GM21360 (cell line): ENCODE measurements at regions not wholly inside any gene's neighbourhood (a gene's known extent, or its start where the extent isn't known, plus 50 kb on each side); places are given as distances from the start of the nearest gene placed in this dataset.

ENCODE experiments used
- ATAC-seq: cut with Tn5 transposase; IDR thresholded peaks from one replicate; pipeline ENCODE4 v1.9.1; 2021; ENCODE audit warnings: mild to moderate bottlenecking, moderate library complexity; ENCODE audit not compliant: unreplicated experiment

- no peak for ATAC-seq
These were observed 136.0 kb upstream of the GLI2 start for GRCh38 chr2:120599656-120600055.

- no peak for ATAC-seq
These were observed 135.3 kb upstream of the GLI2 start for GRCh38 chr2:120600335-120600734.

- ATAC-seq: no peak
These were observed 134.9 kb upstream of the GLI2 start for GRCh38 chr2:120600786-120601185.

DNA sequence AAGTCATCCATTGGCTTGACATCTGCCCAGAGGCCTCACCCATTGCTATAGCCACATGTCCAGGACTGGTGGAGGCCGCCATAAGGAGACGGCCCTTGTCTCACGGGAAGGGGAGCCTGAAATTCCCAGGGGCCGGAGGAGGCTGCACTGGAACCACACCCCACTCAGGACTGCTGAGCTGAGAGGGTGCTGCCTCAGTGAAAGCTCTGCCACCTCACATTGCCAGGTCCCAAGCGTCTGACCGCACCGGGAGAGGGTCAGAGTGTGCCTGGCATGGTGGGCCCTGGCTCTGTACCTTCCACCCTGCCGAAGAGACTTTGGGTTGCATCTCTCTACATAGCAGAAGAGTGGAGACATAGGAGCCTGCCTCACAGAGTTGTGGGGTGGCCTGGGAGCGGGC lies 134.1 kb upstream of the GLI2 start:
- ATAC-seq: no peak

DNA sequence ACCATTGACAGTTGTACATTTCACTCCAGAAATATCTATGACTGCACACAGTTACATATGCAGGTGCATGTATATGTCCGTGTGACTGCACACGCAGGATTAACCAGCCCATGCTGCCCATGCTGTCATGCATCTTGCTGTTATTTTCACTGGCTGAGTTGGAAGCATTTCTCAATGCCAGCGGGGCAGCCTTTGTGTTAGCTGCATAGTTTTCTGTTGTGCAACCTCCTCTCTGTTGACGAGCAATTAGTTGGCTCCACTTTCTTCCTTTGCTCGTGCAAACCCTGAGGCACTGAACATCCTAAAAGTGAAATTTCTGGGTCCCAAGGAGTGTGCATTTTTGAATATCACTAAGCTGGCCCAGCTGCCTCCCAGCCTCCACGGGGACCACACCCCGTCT lies 133.4 kb upstream of the GLI2 start:
- no peak for ATAC-seq

- no peak for ATAC-seq
These were observed 130.9 kb upstream of the GLI2 start for GRCh38 chr2:120604767-120605166.

DNA sequence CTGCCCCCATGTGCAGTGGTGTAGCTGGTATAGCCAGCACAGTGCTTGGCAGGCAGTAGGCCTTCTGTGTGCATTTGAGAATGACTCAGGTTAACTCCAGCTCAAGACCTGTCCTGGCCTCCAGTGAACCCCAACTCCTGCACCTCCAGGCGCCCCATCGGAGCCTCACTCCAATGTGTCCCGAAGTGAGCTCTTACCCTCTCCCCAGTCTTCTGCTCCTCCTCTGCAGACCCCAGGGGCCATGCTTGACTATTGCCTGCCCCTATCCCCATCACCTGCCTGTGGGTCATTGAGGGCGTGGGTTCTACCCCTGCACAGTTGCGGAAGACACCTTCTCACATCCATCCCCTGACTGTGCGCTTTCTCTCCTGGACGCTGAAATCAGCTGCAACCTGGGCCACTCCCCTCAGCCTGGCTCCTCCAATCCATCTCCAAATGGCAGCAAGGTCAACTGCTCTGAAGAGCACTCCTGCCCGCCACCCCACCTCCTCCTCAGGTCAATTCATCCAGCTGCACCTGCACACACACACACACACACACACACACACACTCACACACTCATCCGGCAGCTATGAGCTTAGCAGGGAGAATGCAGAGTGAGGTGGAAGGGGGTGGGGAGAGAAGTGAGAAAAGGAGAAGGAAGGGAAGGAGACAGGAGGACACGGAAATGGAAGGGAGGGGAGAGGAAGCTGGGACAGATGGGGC lies 130.3 kb upstream of the GLI2 start:
- ATAC-seq: no peak

DNA sequence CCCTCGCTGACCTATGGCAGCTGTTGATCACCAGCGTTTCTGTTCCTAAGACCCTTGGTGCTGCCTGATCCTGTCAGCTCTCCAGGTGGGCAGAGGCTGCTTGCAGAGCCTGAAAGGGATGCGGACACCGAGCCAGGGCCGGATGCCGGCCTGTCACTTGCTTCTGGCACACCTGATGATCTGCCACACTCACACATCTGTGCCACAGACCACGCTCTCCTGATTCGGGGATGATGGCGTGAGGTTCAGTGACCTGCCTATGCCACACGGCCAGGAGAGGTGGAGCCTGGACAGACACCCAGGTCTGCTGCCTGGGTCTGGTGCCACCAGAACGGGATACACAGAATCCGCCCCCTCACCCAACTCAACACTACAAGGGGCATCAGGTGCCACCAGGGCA lies 129.4 kb upstream of the GLI2 start:
- no peak for ATAC-seq

DNA sequence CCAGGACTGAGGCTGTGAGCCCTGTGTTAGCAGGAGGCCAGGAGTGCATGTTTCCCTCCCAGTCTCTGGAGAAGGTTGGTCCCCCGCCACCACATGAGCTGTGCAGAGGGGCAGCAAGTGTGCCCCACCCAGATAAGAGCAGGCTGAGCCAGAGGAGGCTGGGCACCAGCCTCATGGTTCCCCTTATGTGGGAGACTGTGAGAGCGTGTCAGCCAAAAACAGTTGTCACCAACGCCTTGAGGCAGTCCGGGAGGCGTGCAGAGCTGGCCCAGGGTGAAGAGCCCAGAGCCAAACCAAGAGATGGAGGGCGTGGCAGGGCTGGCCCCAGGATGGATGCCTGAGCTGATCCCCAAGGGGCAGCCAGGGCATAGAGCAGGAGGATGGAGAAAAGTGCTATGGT lies 128.7 kb upstream of the GLI2 start:
- ATAC-seq: no peak

- no peak for ATAC-seq
These were observed 128.2 kb upstream of the GLI2 start for GRCh38 chr2:120607506-120607905.

DNA sequence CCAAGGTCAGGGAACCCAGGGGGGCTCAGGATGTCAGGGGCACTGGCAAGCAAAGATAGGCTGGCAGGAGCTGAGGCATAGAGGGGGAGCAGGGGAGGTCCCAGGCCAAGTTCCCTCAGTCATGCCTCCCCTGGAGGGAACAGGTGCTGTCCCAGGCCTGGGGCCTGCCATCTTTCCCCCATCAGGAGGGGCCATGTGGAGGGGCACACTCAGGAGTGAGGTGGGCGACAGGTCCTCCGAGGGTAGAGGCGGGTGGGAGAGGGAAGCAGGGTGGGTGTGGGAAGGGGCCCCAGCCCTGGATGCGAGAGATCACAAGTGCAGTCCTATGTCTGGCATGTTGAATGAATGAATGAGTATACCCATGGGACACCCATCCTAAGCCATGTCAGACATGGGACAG lies 127.7 kb upstream of the GLI2 start:
- ATAC-seq: no peak

GRCh38 chr2:120609826-120610395 lies 125.8 kb upstream of the GLI2 start:
- no peak for ATAC-seq

GRCh38 chr2:120611016-120611415 lies 124.7 kb upstream of the GLI2 start:
- no peak for ATAC-seq

DNA sequence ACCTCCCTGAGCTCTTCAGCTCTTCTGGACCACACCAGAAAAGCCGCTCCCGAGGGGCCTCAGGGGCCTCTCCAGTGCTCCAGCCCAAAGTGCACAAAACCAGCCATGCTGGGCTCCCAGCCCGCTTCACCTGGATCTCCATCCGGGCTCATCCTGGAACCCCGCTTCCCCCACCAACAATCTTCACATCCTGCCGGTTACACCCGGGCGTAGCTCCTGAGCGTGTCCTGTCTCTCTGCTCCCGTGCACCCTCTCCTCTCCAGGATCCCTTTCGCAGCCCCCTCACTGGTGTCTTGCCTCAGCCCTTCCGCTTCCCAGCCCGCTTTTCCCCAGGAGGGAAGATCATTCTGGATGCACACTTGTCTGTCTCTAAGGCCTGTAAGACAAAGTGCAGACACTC lies 123.7 kb upstream of the GLI2 start:
- no peak for ATAC-seq

DNA sequence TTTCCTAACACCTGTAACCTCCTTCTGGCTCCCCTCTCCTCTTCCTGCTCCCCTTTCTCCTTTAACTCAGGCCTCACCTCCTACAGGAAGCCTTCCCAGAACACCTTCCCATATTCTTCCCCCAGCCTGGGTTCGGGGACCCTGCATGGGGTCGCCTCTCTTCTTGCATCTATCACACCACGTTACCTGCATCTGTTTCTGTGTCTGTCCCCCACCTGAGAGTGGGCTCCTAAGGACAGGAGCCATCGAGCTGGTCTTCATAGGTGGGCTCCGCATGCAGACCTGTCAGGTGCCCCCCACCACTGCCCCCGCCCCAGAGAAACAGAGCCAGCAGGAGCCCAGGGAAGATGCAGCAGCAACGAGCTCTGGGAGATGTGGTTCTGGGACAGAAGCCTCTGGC lies 123.2 kb upstream of the GLI2 start:
- ATAC-seq: no peak

DNA sequence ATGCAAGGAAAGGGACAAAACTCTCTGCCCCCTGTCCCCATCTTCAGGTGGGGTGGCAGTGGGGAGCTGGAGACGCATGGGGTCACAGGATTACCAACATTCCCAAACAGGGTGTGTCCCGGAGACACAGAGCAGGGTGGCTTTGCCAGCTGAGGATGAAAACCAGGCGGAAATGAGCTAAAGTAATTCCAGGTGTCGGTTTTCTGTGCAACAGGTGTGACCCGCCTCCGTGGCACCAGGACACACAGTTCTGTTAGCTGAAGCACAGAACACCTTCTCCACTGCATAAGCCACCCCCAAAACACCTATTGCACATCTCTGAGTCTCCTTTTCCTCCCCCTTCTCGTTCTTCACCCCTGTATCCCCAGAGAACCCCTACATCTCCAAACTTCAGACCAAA lies 122.7 kb upstream of the GLI2 start:
- ATAC-seq: no peak

DNA sequence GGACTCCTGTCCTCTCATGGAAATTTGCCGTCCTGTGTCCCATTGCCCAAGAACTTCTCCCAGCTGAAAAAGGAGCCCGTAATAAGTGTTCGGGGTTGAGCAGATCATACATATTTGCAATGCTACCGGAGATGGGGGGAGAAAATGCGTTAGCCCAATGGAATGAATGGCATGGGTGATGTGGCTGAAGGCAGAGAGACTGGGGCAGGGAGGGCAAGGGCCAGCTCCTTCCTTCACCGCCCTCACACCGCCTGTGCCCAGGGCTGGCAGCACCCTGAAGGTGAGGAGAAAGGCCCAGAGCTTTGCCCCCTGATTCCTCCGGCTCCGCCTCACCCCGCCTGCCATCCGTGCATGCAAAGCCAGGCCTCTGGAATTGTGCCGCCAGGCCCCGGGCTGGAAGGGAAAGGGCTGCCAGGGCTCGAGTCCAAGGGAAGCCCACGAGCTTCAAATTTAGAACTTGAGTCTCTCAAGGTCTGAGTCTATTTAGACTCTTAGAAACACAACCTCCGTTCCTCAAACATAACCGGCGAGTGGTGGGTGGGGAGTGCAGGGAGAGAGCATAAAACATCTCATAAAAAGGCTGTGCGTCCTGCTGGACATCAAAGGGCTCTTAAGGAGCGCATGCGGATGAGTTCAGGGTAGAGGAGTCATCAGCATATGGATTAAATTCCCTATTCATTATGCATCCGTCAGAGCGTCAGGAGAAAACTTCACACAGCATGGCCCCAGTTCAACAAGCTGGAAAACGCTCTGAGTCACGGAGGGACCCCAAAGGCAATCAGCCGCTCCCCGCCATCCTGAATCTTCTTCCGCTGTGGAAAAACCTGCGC lies 121.7 kb upstream of the GLI2 start:
- ATAC-seq: no peak

- no peak for ATAC-seq
These were observed 120.8 kb upstream of the GLI2 start for GRCh38 chr2:120614901-120615300.

DNA sequence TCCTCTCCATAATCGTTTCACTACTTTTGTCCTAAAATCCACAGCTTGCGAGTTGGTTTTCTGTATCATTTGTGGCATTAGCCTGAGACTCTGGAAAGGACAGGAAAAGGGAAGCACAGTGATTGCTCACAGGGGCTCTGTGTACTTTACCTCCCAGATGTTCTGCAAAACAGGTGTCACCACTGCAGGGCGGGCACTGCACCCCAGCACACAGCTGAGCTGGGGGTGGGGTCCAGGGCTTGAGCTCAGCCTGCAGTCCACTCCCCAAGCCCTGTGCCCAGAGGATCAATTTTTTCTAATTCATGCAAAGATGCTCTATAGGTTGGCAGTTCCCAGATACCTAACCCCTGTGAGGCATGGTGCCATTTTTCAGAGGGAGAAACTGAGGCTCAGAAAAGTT lies 119.4 kb upstream of the GLI2 start:
- no peak for ATAC-seq

DNA sequence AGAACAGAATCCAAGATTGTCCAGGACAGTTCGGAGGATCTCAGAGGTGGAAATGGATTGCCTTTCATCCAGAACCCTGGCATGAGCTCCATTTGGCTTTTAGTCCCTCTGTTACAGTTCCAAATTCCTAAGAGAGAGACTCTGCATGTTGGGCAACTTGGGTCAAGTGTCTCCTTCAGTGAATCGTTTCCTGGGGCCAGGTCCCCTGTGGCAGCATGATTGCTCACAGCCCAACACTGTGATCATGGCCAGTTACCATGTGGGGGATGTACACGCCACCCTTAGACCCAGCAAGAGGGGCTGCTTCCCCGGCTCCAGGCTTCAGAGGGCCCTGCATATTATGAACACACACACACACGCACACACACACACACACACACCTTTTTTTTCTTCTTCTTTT lies 118.6 kb upstream of the GLI2 start:
- no peak for ATAC-seq

DNA sequence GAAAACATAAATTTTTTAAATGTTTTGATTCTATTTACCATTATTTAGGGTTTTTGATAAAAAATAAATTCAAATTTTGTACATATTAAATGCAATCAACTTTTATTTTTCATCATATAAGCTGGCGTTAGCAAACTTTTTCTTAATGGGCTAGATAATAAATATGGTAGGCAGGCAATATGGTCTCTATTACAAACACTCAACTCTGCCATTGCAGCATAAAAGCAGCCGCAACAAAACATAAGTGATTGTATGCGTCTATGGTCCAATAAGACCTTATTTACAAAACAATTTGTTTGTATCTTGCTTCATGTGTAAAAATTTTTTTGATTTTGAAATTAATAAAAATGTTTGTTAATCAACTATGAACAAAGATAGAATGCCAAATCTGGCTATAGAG lies 116.8 kb upstream of the GLI2 start:
- no peak for ATAC-seq

- ATAC-seq: no peak
These were observed 116.1 kb upstream of the GLI2 start for GRCh38 chr2:120619579-120619978.
